GM21381 (cell line): ENCODE measurements at regions not wholly inside any gene's neighbourhood (a gene's known extent, or its start where the extent isn't known, plus 50 kb on each side); places are given as distances from the start of the nearest gene placed in this dataset.
A peak's percentile ranks its signal among the peaks of the same experiment; 100 is the strongest.
"Not testable (repeated sequence)": the region's sequence is repeated elsewhere in the genome, so short reads cannot be mapped to it uniquely, and the experiment has no call there.

Experiments
- ATAC-seq: cut with Tn5 transposase; IDR thresholded peaks from one replicate; pipeline ENCODE4 v1.9.1; 2021; ENCODE audit warnings: mild to moderate bottlenecking, moderate library complexity; ENCODE audit not compliant: unreplicated experiment

- ATAC-seq: not testable (repeated sequence)
These were observed 331.3 kb upstream of the SGO1 start for GRCh38 chr3:20517316-20517715.

GRCh38 chr3:20516311-20516710 is 330.3 kb upstream of the SGO1 start:
- ATAC-seq: no peak

GRCh38 chr3:20515834-20516233 is 329.8 kb upstream of the SGO1 start:
- no peak for ATAC-seq

- peak; percentile 85 for ATAC-seq
These were observed 326.0 kb upstream of the SGO1 start for GRCh38 chr3:20511863-20512505.

- no peak for ATAC-seq
These were observed 324.4 kb upstream of the SGO1 start for GRCh38 chr3:20510396-20510795.

DNA sequence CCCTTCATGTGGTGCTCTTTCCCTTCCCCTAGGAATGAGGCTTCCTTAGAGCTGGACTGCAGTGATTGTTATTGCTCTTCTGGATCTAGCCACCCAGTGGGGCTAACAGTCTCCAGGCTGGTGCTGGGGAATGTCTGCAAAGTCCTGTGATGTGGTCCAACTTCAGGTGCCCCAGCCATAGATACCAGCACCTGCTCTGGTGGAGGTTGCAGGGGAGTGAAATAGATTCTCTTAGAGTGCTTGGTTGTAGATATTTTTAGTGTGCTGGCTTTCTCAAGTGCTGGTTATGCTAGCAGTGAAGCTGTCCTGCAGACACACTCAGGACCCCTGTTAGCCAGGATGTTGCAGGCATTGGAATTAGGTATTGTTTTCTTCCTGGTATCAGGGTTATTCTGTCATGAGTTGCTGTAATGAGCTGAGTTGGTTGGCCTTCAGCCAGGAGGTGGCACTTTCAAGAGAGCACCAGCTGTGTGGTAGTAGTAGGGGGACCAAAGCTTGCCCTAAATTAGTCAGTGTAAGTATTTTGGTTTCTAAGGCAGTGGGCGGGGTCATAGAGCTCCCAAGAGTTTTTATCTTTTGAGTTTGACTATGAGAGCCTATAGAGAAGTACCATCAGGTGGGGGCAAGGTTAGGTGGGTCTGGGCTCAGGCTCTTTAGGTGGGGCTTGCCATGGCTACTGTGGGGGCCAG is 317.5 kb upstream of the SGO1 start:
- ATAC-seq: no peak

DNA sequence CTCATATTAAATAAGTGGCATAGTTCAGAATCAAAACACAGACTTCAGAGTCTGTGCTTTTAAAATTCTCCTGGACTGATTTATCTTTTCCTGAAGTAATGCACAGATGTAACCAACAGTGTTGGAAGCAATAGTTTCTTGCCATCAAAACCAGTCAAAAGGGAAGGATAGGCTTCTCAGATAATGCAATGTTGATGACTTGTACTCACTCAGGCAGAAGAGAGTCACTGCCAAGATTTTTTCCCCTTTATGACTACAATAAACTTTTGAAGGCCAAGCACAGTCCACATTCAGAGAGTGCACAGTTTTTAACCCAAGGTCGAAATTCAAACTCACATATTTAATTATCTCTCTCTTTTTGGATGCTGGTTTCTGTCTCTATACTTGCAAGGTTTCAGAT is 305.0 kb upstream of the SGO1 start:
- no peak for ATAC-seq

DNA sequence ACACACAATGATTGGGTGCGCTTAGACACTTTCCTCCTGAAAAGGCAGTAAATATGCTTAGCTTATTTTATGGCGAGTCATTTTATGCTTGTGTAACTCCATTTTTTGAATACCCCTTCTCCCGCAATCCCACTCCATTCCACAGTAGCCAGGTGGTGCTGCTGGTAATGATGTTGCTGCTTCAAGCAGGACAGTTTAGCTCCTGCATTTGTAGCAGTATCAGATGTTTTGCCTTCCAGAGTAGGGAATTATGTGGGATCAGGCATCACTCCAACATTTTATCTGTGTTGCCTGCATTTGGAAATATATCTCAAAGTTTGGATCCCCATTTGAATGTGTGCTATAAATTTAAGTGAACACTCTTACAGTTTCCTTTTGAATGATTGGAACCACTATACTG is 302.1 kb upstream of the SGO1 start:
- no peak for ATAC-seq

DNA sequence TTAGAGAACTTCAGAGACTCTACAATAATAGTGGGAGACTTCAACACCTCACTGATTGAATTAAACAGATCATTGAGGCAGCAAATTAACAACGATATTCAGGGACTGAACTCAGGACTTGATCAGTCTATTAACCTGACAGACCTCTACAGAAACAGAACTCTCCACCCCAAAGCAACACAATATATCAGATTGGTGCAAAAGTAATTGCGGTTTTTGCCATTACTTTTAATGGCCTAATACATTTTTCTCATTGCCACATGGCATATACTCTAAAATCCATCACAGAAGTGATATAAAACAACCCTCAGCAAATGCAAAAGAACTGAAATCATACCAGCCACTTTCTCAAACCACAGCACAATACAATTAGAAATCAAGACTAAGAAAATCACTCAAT is 298.1 kb upstream of the SGO1 start:
- no peak for ATAC-seq

- no peak for ATAC-seq
These were observed 296.3 kb upstream of the SGO1 start for GRCh38 chr3:20482350-20482749.

DNA sequence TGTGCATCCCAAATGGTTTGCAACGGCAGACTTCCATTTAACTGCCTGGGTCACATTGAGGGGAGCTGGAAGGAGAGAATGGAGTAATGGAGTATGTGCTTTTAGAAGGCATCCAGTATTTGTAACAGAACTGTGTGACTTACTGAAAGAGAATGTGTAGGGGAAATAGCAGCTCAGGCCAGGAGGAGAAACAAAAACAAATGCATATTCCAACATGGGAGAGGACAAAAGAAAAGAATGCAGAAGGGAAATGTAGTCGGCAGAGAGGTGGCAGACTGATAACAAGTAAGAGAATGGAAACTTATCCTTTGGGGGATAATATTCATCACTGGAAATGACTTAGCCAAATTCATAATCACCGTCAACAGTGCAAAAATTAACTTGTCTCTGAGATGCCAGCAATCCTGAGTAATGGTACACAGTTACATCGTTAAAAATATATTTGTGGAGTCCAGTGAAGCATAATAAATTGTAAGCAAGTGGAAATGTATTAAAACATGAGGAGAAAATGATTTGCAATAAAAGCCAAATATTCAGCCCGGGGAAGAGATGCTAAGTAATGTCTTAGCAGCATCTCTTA is 294.9 kb upstream of the SGO1 start:
- no peak for ATAC-seq

- no peak for ATAC-seq
These were observed 292.4 kb upstream of the SGO1 start for GRCh38 chr3:20478436-20478835.

GRCh38 chr3:20464237-20464636 is 278.2 kb upstream of the SGO1 start:
- ATAC-seq: not testable (repeated sequence)

DNA sequence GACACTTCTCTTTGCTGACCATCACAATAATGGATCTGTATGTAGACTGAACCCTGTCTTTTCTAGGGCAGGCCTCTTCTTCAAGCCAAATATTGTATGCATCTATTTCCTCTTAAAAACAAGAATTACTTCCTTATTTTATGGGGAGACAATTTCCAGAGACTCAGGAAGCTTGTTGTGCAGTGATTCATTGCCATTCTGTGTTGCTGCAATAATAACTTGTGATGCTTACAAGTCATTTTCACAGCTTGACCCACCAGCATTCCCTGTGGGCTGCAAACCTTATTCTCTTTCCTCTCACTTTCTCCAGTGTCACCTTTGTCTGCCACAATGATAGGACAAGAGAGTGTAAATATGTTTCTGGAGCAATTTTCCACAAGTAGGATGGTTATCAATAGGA is 276.7 kb upstream of the SGO1 start:
- ATAC-seq: no peak

GRCh38 chr3:20462226-20462625 is 276.2 kb upstream of the SGO1 start:
- ATAC-seq: no peak

- no peak for ATAC-seq
These were observed 273.1 kb upstream of the SGO1 start for GRCh38 chr3:20458994-20459716.

GRCh38 chr3:20456511-20456910 is 270.5 kb upstream of the SGO1 start:
- no peak for ATAC-seq

- ATAC-seq: no peak
These were observed 265.2 kb upstream of the SGO1 start for GRCh38 chr3:20451170-20451569.

GRCh38 chr3:20450611-20451010 is 264.6 kb upstream of the SGO1 start:
- ATAC-seq: no peak

DNA sequence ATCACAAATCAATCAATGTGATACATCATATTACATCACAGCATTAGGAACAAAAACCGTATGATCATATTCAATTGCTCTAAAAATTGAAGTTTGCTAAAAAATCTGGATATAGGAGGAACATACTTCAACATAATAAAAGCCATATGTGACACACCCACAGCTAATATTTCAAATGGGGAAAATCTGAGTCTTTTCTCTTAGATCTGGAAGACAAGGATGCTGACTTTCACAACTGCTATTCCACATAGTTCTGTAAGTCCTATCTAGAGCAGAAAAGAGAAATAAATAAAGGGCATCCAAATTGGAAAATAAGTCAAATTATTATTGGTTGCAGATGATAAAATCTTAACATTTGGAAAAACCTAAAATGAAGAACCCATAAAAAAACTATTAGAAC is 256.8 kb upstream of the SGO1 start:
- ATAC-seq: no peak

GRCh38 chr3:20427268-20427667 is 241.3 kb upstream of the SGO1 start:
- ATAC-seq: not testable (repeated sequence)

- ATAC-seq: no peak
These were observed 239.1 kb upstream of the SGO1 start for GRCh38 chr3:20425138-20425537.
